ENCODE measurements at regions not wholly inside any gene's neighbourhood (a gene's known extent, or its start where the extent isn't known, plus 50 kb on each side); places are given as distances from the start of the nearest gene placed in this dataset.

DNA sequence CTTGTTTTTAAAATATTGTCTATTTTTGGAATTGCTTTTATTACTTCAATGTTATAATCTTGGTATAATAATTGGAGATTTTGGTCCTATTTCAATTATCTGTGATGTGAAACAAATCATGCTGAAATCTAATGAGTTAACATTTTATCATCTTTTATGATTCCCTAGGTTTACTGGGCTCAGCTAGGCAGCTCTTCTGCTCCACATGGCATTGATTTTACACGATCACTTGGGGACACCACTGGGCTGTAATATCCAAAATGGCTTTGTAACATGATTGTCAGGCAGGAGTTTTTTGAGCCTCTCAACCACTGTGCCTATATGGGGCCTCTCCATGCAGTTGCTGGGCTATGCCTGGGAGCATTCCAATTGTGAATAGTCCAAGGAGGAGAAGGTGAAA, 163.3 kb downstream of the PYDC2 start:
- TF ChIP-seq, protein P1, sequence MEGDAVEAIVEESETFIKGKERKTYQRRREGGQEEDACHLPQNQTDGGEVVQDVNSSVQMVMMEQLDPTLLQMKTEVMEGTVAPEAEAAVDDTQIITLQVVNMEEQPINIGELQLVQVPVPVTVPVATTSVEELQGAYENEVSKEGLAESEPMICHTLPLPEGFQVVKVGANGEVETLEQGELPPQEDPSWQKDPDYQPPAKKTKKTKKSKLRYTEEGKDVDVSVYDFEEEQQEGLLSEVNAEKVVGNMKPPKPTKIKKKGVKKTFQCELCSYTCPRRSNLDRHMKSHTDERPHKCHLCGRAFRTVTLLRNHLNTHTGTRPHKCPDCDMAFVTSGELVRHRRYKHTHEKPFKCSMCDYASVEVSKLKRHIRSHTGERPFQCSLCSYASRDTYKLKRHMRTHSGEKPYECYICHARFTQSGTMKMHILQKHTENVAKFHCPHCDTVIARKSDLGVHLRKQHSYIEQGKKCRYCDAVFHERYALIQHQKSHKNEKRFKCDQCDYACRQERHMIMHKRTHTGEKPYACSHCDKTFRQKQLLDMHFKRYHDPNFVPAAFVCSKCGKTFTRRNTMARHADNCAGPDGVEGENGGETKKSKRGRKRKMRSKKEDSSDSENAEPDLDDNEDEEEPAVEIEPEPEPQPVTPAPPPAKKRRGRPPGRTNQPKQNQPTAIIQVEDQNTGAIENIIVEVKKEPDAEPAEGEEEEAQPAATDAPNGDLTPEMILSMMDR (IDR thresholded peaks at IDR 0.05): no peak
- TF ChIP-seq POLR2A (IDR thresholded peaks at IDR 0.05) (no peak), POLR2AphosphoS5 (IDR thresholded peaks at IDR 0.05) (no peak)

Measured in transverse colon (tissue), 4 donors.